CD4-positive, alpha-beta memory T cell (primary cell): ENCODE measurements at regions not wholly inside any gene's neighbourhood (a gene's known extent, or its start where the extent isn't known, plus 50 kb on each side); places are given as distances from the start of the nearest gene placed in this dataset.
"Not testable (repeated sequence)": the region's sequence is repeated elsewhere in the genome, so short reads cannot be mapped to it uniquely, and the experiment has no call there.

Experiments used
- CTCF ChIA-PET: fragments of 350-600 bp; sonication (Branson Sonifier 250); formaldehyde crosslinking; loops from one replicate; lab custom pipeline; 2021; ENCODE audit warnings: inconsistent platforms; ENCODE audit not compliant: partially characterized antibody; lab: Charles Lee
- POLR2A ChIA-PET: fragments of 350-600 bp; sonication (Branson Sonifier 250); formaldehyde crosslinking; loops from one replicate; lab custom pipeline; 2021; ENCODE audit not compliant: partially characterized antibody; lab: Charles Lee
- DNase-seq, 5 donors: peaks; one replicate each; pipeline versions ENCODE4 v3.0.0 to v3.0.0-alpha.2; 2020 to 2022; ENCODE audit warnings: mixed read lengths in 1 of 5
- H3K27ac ChIP-seq: one replicate; pipeline ENCODE4 v1.7.0; 2013; ENCODE audit warnings: low read depth, low read length
- H3K27me3 ChIP-seq: 2 replicates; pipeline ENCODE4 v1.7.0; 2013; ENCODE audit warnings: mild to moderate bottlenecking, low read length, moderate library complexity; ENCODE audit not compliant: insufficient read depth
- H3K36me3 ChIP-seq: 2 replicates; pipeline ENCODE4 v1.7.0; 2013; ENCODE audit warnings: mild to moderate bottlenecking, low read length, moderate library complexity; ENCODE audit not compliant: insufficient read depth
- H3K4me1 ChIP-seq: 2 replicates; pipeline ENCODE4 v1.7.0; 2013; ENCODE audit warnings: mild to moderate bottlenecking, low read length, moderate library complexity; ENCODE audit not compliant: insufficient read depth
- H3K4me3 ChIP-seq, 2 donors: one replicate each; pipeline ENCODE4 v1.7.0; 2013; ENCODE audit warnings: low read length in 2 of 2, mild to moderate bottlenecking in 1 of 2
- H3K9me3 ChIP-seq, 2 donors: one replicate each; pipeline ENCODE4 v1.7.0; 2013; ENCODE audit warnings: low read length in 2 of 2, control low read depth in 1 of 2; ENCODE audit not compliant: control insufficient read depth in 1 of 2
- H3K27ac Mint-ChIP-seq, 7 donors: one replicate each; pipeline ENCODE4 v1.8.0; 2020 to 2021; ENCODE audit warnings: mixed read lengths in 7 of 7, mild to moderate bottlenecking in 6 of 7, inconsistent platforms in 3 of 7, moderate library complexity in 3 of 7
- H3K27me3 Mint-ChIP-seq, 2 donors: one replicate each; pipeline ENCODE4 v1.8.0; 2020 to 2021; ENCODE audit warnings: mixed read lengths in 2 of 2
- H3K36me3 Mint-ChIP-seq, 2 donors: one replicate each; pipeline ENCODE4 v1.8.0; 2020 to 2021; ENCODE audit warnings: mixed read lengths in 2 of 2, inconsistent platforms in 1 of 2, mild to moderate bottlenecking in 1 of 2
- H3K4me1 Mint-ChIP-seq, 4 donors: one replicate each; pipeline ENCODE4 v1.8.0; 2020 to 2021; ENCODE audit warnings: mixed read lengths in 4 of 4, mild to moderate bottlenecking in 1 of 4
- H3K4me3 Mint-ChIP-seq, 8 donors: one replicate each; pipeline ENCODE4 v1.8.0; 2020 to 2021; ENCODE audit warnings: mixed read lengths in 8 of 8, mild to moderate bottlenecking in 7 of 8, moderate library complexity in 6 of 8, inconsistent platforms in 3 of 8
- H3K9me3 Mint-ChIP-seq, 8 donors: one replicate each; pipeline ENCODE4 v1.8.0; 2020 to 2021; ENCODE audit warnings: mixed read lengths in 8 of 8, mild to moderate bottlenecking in 5 of 8, inconsistent platforms in 3 of 8, moderate library complexity in 1 of 8
- intact Hi-C: fragments of 100-400 bp; cut with micrococcal nuclease; formaldehyde crosslinking; loops from one replicate; pipeline ENCODE4 v1.15.1; 2023

DNA sequence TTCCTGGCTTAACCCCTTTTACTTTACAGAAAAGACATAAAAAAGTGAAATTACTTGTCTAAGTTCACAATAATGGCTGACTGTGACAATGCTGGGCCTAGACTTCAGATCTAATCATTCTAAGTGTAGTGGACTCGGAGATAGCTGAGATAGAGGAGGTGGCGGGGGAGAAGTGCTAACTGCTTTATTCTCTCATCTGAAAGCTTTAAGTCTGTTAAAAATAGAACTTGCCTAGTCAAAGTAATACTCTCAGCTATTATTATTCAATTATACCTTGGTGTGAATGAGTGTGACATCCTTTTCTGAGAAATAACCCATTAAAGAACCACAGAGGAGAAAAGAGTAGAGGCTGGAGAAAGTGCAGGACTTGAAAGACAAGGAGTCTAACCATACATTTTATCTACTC, 96.1 kb upstream of the OLIG2 start:
- Histone ChIP-seq H3K9me3 (no peaks in the 10 kb centered on the region), H3K4me1 (peaks cover 46% of the 10 kb centered on the region), H3K4me3 (no peak overlapping the region), H3K27me3 (no peaks in the 10 kb centered on the region), H3K27ac (no peak overlapping the region), H3K36me3 (no peaks in the 10 kb centered on the region)
- DNase-seq = no peak
- Mint-ChIP-seq H3K4me1 (peaks cover 21 to 42% (median 30%) of the 10 kb centered on the region in 4 donors), H3K27ac (peak overlapping the region in 5 of 7 donors; percentile 6 to 71 (median 49)), H3K4me3 (peak overlapping the region in 7 of 8 donors; percentile 29 to 70 (median 52)), H3K36me3 (peaks cover 4 to 5% of the 10 kb centered on the region in 2 donors), H3K9me3 (peaks cover 4 to 20% (median 15%) of the 10 kb centered on the region in 8 donors), H3K27me3 (no peaks in the 10 kb centered on the region)
- CTCF ChIA-PET = interaction anchor here (0.9 to 3.8 kb wide), 3 partner anchors 10 to 432 kb away, joined by 3 to 22 read pairs (median 3); no protein-coding TSS in a partner anchor
- POLR2A ChIA-PET = interaction anchor here (0.7 kb wide), 1 partner anchor 256 kb away, joined by 3 read pairs; no protein-coding TSS in a partner anchor
- intact Hi-C loops = no loop called here

DNA sequence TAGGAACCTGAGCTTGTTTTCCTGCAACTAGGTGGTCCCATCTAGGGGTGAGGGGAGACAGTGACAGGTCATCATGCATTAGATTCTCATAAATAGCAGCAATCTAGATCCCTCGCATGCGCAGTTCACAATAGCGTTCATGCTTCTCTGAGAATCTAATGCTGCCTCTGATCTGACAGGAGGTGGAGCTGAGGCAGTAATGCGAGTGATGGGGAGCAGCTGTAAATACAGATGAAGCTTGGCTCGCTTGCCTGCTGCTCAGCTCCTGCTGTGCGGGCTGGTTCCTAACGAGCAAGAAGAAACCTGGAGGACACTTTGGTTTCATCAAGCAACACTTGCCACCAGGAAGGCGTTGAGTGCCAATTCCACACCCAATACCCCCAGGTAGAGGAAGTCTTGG, 95.1 kb upstream of the OLIG2 start:
- peak overlapping the region in 1 of 7 donors; percentile 48 for H3K27ac Mint-ChIP-seq
- Histone ChIP-seq H3K9me3 (no peaks in the 10 kb centered on the region), H3K4me1 (peaks cover 46% of the 10 kb centered on the region), H3K27me3 (no peaks in the 10 kb centered on the region), H3K27ac (no peak overlapping the region), H3K36me3 (no peaks in the 10 kb centered on the region), H3K4me3 (no peak overlapping the region)
- peaks cover 0 to 4% of the 10 kb centered on the region in 2 donors for H3K36me3 Mint-ChIP-seq
- H3K27me3 Mint-ChIP-seq = no peaks in the 10 kb centered on the region
- intact Hi-C loops = no loop called here
- no peak overlapping the region for H3K4me3 Mint-ChIP-seq
- no peak for DNase-seq
- ChIA-PET CTCF (interaction anchor here (0.6 to 3.8 kb wide), 7 partner anchors 9 to 267 kb away, joined by 3 to 22 read pairs (median 4); no protein-coding TSS in a partner anchor), POLR2A (interaction anchor here (1.2 to 1.5 kb wide), 3 partner anchors 10 to 79 kb away, joined by 3 to 4 read pairs (median 3); no protein-coding TSS in a partner anchor)
- H3K9me3 Mint-ChIP-seq = peaks cover 0 to 11% (median 5%) of the 10 kb centered on the region in 8 donors
- peaks cover 21 to 42% (median 30%) of the 10 kb centered on the region in 4 donors for H3K4me1 Mint-ChIP-seq

DNA sequence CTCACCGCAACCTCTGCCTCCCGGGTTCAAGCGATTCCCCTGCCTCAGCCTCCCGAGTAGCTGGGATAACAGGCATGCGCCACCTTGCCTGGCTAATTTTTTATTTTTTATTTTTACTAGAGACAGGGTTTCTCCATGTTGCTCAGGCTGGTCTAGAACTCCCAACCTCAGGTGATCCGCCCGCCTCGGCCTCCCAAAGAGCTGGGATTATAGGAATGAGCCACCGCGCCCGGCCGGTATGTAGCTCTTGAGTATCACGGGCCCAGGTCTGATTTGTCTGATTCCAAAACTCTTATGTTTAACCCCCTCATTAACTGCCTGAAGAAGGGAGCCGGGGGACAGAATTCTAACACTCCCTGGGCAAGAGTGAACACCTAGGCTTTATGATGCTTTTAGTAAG, 91.7 kb upstream of the OLIG2 start:
- POLR2A ChIA-PET = interaction anchor here (1.2 kb wide), 1 partner anchor 163 kb away, joined by 3 read pairs; the partner anchor contains the start of gene PAXBP1
- intact Hi-C loops = not testable (repeated sequence)
- peaks cover 20 to 42% (median 30%) of the 10 kb centered on the region in 4 donors for H3K4me1 Mint-ChIP-seq

DNA sequence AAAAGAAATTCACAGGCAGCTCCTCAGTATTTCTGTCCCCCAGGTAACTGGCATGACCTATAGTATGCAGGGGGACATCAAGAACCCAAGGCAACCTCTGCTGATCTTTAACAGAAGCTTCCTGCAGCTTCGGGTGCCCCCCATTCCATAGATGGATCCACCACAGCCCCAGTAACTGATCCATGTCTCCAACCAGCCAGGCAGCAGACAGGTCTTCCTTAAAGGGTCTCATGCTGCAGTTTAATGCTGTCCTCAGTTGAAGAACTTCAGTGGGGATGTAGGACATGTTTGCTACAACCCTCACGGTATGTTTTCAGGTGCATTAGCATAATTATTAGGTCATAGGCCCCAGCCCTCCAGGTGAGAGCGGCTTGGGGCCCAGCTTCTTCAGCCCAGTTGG, 90.9 kb upstream of the OLIG2 start:
- Histone ChIP-seq H3K4me1 (peaks cover 39% of the 10 kb centered on the region), H3K27me3 (no peaks in the 10 kb centered on the region), H3K4me3 (no peak overlapping the region), H3K27ac (no peak overlapping the region), H3K36me3 (no peaks in the 10 kb centered on the region), H3K9me3 (no peaks in the 10 kb centered on the region)
- no peaks in the 10 kb centered on the region for H3K27me3 Mint-ChIP-seq
- intact Hi-C loops = no loop called here
- ChIA-PET POLR2A (interaction anchor here (1.2 kb wide), 1 partner anchor 163 kb away, joined by 3 read pairs; the partner anchor contains the start of gene PAXBP1), CTCF (interaction anchor here (1.2 to 1.4 kb wide), 2 partner anchors 12 to 15 kb away, joined by 4 to 5 read pairs; no protein-coding TSS in a partner anchor)
- DNase-seq = no peak
- peaks cover 0 to 1% of the 10 kb centered on the region in 2 donors for H3K36me3 Mint-ChIP-seq
- peaks cover 16 to 37% (median 25%) of the 10 kb centered on the region in 4 donors for H3K4me1 Mint-ChIP-seq
- no peak overlapping the region for H3K4me3 Mint-ChIP-seq
- no peaks in the 10 kb centered on the region for H3K9me3 Mint-ChIP-seq
- no peak overlapping the region for H3K27ac Mint-ChIP-seq

More for the DNA sequence above, 91.7 kb upstream of the OLIG2 start:
- not testable (repeated sequence) for H3K36me3 ChIP-seq, H3K27ac Mint-ChIP-seq, H3K27me3 ChIP-seq, H3K36me3 Mint-ChIP-seq, H3K4me3 Mint-ChIP-seq, H3K4me3 ChIP-seq, H3K27me3 Mint-ChIP-seq, H3K9me3 Mint-ChIP-seq, H3K27ac ChIP-seq, H3K9me3 ChIP-seq, DNase-seq
- CTCF ChIA-PET = interaction anchor here (1.4 to 1.5 kb wide), 2 partner anchors 11 to 48 kb away, joined by 4 read pairs; no protein-coding TSS in a partner anchor
- H3K4me1 ChIP-seq = peaks cover 46% of the 10 kb centered on the region

DNA sequence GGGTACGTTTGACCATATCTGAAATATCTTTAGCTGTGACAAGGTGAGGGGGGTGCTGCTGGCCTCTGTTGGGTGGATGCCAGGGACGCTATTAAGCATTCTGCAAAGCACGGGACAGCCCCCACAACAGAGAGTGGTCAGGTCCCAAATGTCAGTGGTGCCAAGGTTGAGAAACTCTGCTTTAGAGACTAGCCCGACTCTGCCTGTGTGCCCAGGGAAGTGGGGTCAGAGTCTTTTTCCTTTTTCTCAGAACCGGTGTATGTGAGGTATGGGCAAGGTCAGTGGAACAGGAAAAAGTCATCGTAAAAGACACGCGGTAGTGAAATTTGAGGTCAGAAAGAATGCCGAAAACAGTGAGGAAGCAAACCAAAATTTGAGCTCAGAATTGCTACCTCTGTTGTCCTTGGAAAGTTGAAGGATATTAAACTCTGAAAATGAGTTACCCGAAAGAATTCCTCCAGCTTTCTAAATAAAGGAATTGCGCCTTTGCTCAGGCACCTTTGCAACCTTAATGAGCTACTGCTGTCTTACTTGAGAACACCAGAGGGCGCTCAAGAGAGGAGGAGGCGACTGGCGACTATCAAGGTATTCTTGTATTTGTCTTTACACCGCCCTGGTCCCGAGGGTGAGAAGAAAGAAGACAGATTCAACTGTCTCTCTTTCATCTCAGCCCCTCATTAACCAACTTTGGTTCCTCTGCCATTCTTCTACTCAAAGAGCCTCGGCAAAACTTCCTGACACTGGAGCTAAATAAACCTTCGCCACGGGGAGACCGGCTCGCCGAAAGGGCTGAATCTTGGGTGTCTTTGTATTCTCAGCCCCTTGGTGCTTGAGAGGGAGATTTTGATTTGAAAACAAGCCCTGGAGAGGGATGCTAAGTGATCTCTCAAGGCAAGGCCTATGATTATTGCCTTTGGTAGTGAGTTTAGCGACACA, 85.4 kb upstream of the OLIG2 start:
- H3K27me3 Mint-ChIP-seq = peaks cover 2 to 8% of the 10 kb centered on the region in 2 donors
- peak in 4 of 5 donors; percentile 46 to 55 (median 50) for DNase-seq
- H3K4me3 Mint-ChIP-seq = peak overlapping the region in 1 of 8 donors; percentile 52
- no peaks in the 10 kb centered on the region for H3K4me1 ChIP-seq
- ChIA-PET CTCF (interaction anchor here (0.6 to 5.9 kb wide), 53 partner anchors 9 to 668 kb away, joined by 3 to 113 read pairs (median 4); partner anchors contain the start of gene IFNAR1), POLR2A (interaction anchor here (1.0 to 1.3 kb wide), 4 partner anchors 9 to 257 kb away, joined by 3 to 4 read pairs (median 4); no protein-coding TSS in a partner anchor)
- no peaks in the 10 kb centered on the region for H3K36me3 ChIP-seq
- no peaks in the 10 kb centered on the region for H3K36me3 Mint-ChIP-seq
- no peak overlapping the region for H3K27ac ChIP-seq
- peaks cover 0 to 6% (median 0%) of the 10 kb centered on the region in 4 donors for H3K4me1 Mint-ChIP-seq
- no peaks in the 10 kb centered on the region for H3K9me3 ChIP-seq
- H3K27ac Mint-ChIP-seq = no peak overlapping the region
- H3K4me3 ChIP-seq = no peak overlapping the region
- no peaks in the 10 kb centered on the region for H3K9me3 Mint-ChIP-seq
- intact Hi-C loops = loop anchor here (1.0 kb wide), 5 partner anchors 54 to 505 kb away; no protein-coding TSS in a partner anchor
- no peaks in the 10 kb centered on the region for H3K27me3 ChIP-seq

DNA sequence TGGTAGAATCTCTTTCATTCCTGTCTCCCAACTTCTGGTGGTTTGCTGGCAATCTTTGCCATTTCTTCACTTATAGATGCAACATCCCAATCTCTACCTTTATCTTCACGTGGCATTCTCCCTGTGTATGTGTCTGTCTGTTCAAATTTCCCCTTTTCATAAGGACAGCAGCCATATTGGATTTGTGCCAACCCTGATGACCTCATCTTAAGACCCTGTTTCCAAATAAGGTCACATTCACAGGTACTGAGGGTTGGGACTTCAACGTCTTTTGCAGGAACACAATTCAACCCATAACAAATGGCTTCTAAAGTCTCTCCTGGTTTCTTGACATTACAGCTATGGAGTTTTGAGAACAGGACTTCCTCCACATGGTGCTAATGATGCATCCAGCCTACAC, 84.5 kb upstream of the OLIG2 start:
- POLR2A ChIA-PET = interaction anchor here (1.0 to 1.3 kb wide), 3 partner anchors 55 to 256 kb away, joined by 3 to 4 read pairs (median 3); no protein-coding TSS in a partner anchor
- no peak for DNase-seq
- Mint-ChIP-seq H3K27ac (no peak overlapping the region), H3K27me3 (peaks cover 2 to 8% of the 10 kb centered on the region in 2 donors), H3K9me3 (no peaks in the 10 kb centered on the region), H3K4me3 (no peak overlapping the region), H3K36me3 (no peaks in the 10 kb centered on the region), H3K4me1 (peaks cover 0 to 6% (median 0%) of the 10 kb centered on the region in 4 donors)
- Histone ChIP-seq H3K27ac (no peak overlapping the region), H3K9me3 (no peaks in the 10 kb centered on the region), H3K4me1 (no peaks in the 10 kb centered on the region), H3K36me3 (no peaks in the 10 kb centered on the region), H3K4me3 (no peak overlapping the region), H3K27me3 (no peaks in the 10 kb centered on the region)
- intact Hi-C loops = no loop called here
- CTCF ChIA-PET = interaction anchor here (0.8 to 5.9 kb wide), 18 partner anchors 10 to 435 kb away, joined by 3 to 113 read pairs (median 8); partner anchors contain the start of gene IFNAR1
